ENCODE measurements at regions not wholly inside any gene's neighbourhood (a gene's known extent, or its start where the extent isn't known, plus 50 kb on each side); places are given as distances from the start of the nearest gene placed in this dataset.

GRCh38 chr20:63087872-63088680 is 81.3 kb upstream of the BHLHE23 start:
- Mint-ChIP-seq H3K27ac (no peak overlapping the region), H3K4me3 (no peak overlapping the region), H3K9me3 (ENCODE audit: insufficient read depth) (no peaks in the 10 kb centered on the region), H3K4me1 (no peaks in the 10 kb centered on the region), H3K27me3 (peaks cover 12% of the 10 kb centered on the region)
- Histone ChIP-seq H3K79me2 (ENCODE audit: control insufficient read depth, insufficient read depth, low read length) (no peaks in the 10 kb centered on the region), H3K4me3 (ENCODE audit: control extremely low read depth in 1 of 5, extremely low read depth in 1 of 5, insufficient read depth in 1 of 5, low read depth in 2 of 5, low read length in 4 of 5) (no peak overlapping the region), H3K9me3 (ENCODE audit: control extremely low read depth in 1 of 3, control insufficient read depth in 2 of 3, insufficient read depth in 1 of 3, low read length in 2 of 3) (no peaks in the 10 kb centered on the region), H3K4me2 (replicated peaks; ENCODE audit: low read depth, low read length, poor library complexity, severe bottlenecking) (no peak overlapping the region), H3K4me1 (ENCODE audit: control insufficient read depth in 2 of 2, insufficient read depth in 2 of 2, low read length in 2 of 2) (no peaks in the 10 kb centered on the region), H4K20me1 (ENCODE audit: control insufficient read depth, insufficient read depth, low read length, poor library complexity, severe bottlenecking) (no peaks in the 10 kb centered on the region), H3K27me3 (replicated peaks in 1 of 4; ENCODE audit: control extremely low read depth in 1 of 4, control insufficient read depth in 3 of 4, insufficient read depth in 4 of 4, low read length in 3 of 4) (peaks cover 0 to 1% (median 0%) of the 10 kb centered on the region in 4 experiments), H3K9ac (ENCODE audit: low read length) (no peak overlapping the region), H2AFZ (ENCODE audit: insufficient read depth, low read depth, low read length, poor library complexity, severe bottlenecking) (no peak overlapping the region), H3K36me3 (replicated peaks in 1 of 2; ENCODE audit: control extremely low read depth in 1 of 2, control insufficient read depth in 1 of 2, extremely low read depth in 1 of 2, insufficient read depth in 2 of 2, low read length in 1 of 2) (no peaks in the 10 kb centered on the region), H3K27ac (ENCODE audit: low read length in 2 of 2) (no peak overlapping the region)
- DNase-seq (no peak), ATAC-seq (ENCODE audit: low read depth) (no peak)
- CTCF ChIA-PET = interaction anchor here (0.6 kb wide), 1 partner anchor 55 kb away, joined by 3 read pairs; no protein-coding TSS in a partner anchor
- POLR2A ChIA-PET = no interaction called here
- TF ChIP-seq CTCF (IDR thresholded peaks at IDR 0.05) (no peak), EZH2 (IDR thresholded peaks at IDR 0.05; ENCODE audit: borderline replicate concordance, insufficient read depth, low read depth, low read length, poor library complexity, severe bottlenecking) (no peak)
- 77% methylated on average over 32 of the region's 32 CpGs for WGBS (ENCODE audit: insufficient coverage)
- intact Hi-C loops (cut with micrococcal nuclease) = no loop called here

- Histone ChIP-seq H4K20me1 (ENCODE audit: control insufficient read depth, insufficient read depth, low read length, poor library complexity, severe bottlenecking) (no peaks in the 10 kb centered on the region), H3K27me3 (replicated peaks in 1 of 4; ENCODE audit: control extremely low read depth in 1 of 4, control insufficient read depth in 3 of 4, insufficient read depth in 4 of 4, low read length in 3 of 4) (peaks cover 0 to 3% (median 0%) of the 10 kb centered on the region in 4 experiments), H3K27ac (ENCODE audit: low read length in 2 of 2) (no peak overlapping the region), H3K4me1 (ENCODE audit: control insufficient read depth in 2 of 2, insufficient read depth in 2 of 2, low read length in 2 of 2) (no peaks in the 10 kb centered on the region), H3K36me3 (replicated peaks in 1 of 2; ENCODE audit: control extremely low read depth in 1 of 2, control insufficient read depth in 1 of 2, extremely low read depth in 1 of 2, insufficient read depth in 2 of 2, low read length in 1 of 2) (no peaks in the 10 kb centered on the region), H3K4me2 (replicated peaks; ENCODE audit: low read depth, low read length, poor library complexity, severe bottlenecking) (no peak overlapping the region), H3K9me3 (ENCODE audit: control extremely low read depth in 1 of 3, control insufficient read depth in 2 of 3, insufficient read depth in 1 of 3, low read length in 2 of 3) (peaks cover 0 to 1% (median 0%) of the 10 kb centered on the region in 3 donors), H3K9ac (ENCODE audit: low read length) (no peak overlapping the region), H3K4me3 (ENCODE audit: control extremely low read depth in 1 of 5, extremely low read depth in 1 of 5, insufficient read depth in 1 of 5, low read depth in 2 of 5, low read length in 4 of 5) (no peak overlapping the region), H2AFZ (ENCODE audit: insufficient read depth, low read depth, low read length, poor library complexity, severe bottlenecking) (no peak overlapping the region), H3K79me2 (ENCODE audit: control insufficient read depth, insufficient read depth, low read length) (no peaks in the 10 kb centered on the region)
- H3K27ac Mint-ChIP-seq = no peak overlapping the region
- no peaks in the 10 kb centered on the region for H3K4me1 Mint-ChIP-seq
- intact Hi-C loops (cut with micrococcal nuclease) = no loop called here
- 78% methylated on average over 29 of the region's 29 CpGs for WGBS (ENCODE audit: insufficient coverage)
- no peak overlapping the region for H3K4me3 Mint-ChIP-seq
- H3K9me3 Mint-ChIP-seq (ENCODE audit: insufficient read depth) = no peaks in the 10 kb centered on the region
- ChIA-PET CTCF (no interaction called here), POLR2A (no interaction called here)
- ATAC-seq (ENCODE audit: low read depth) (no peak), DNase-seq (no peak)
- no peak for TF ChIP-seq EZH2 (IDR thresholded peaks at IDR 0.05; ENCODE audit: borderline replicate concordance, insufficient read depth, low read depth, low read length, poor library complexity, severe bottlenecking)
- TF ChIP-seq CTCF (IDR thresholded peaks at IDR 0.05) = no peak
- H3K27me3 Mint-ChIP-seq = peaks cover 16% of the 10 kb centered on the region
Observed at GRCh38 chr20:63087236-63087871, 80.6 kb upstream of the BHLHE23 start.

All from B cell (primary cell).